GM21529 (cell line): ENCODE measurements at regions not wholly inside any gene's neighbourhood (a gene's known extent, or its start where the extent isn't known, plus 50 kb on each side); places are given as distances from the start of the nearest gene placed in this dataset.
"Not testable (repeated sequence)": the region's sequence is repeated elsewhere in the genome, so short reads cannot be mapped to it uniquely, and the experiment has no call there.

Experiments used
- ATAC-seq: cut with Tn5 transposase; IDR thresholded peaks from one replicate; pipeline ENCODE4 v1.9.1; 2021; ENCODE audit not compliant: unreplicated experiment

DNA sequence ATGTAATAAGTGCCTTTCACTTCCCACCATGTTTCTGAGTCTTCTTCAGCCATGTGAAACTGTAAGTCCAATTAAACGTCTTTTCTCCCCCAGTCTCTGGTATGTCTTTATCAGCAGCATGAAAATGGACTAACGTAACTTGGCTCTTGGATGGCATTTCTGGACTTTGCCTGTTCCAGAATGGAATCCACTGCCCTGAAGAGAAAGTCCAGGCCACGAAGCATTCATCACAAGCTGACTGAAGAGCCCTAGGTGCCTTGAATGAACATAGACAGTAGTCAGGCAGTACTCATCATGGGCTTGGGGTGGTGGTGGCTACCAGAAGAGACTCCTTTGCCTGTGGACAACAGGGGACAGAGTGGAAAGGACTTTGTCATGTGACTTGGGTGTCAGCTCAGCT is 1505.0 kb downstream of the SI start:
- no peak for ATAC-seq

DNA sequence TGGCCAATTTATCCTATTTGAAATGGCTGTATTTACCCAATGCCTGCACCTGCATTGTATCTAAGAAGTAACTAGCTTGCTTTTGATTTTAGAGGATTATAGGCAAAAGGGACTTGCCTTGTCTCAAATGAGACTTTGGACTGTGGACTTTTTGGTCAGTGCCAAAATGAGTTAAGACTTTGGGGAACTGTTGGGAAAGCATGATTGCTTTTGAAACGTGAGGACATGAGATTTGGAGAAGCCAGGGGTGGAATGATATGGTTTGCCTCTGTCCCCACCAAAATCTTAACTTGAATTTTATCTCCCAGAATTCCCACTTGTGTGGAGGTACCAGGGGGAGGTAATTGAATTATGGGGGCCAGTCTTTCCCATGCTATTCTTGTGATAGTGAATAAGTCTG is 1505.4 kb downstream of the SI start:
- no peak for ATAC-seq

DNA sequence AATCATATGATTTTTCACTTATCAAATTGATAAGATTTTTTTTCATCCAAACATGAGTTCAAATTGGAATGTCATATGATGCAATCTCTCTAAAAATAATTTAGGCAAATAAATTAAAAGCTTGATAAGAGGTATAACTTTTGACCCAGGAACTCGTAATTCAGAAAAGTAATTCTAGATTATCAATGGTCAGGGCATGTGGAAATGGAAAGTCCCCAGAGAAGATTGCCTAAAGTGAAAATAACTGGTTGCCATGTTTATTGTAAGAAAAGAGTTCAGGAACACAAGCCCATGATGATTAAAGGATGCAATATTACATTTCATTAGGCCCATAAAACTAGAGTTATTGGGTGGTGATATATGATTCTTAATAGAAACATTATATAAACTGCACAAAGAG is 1514.8 kb downstream of the SI start:
- ATAC-seq = no peak

DNA sequence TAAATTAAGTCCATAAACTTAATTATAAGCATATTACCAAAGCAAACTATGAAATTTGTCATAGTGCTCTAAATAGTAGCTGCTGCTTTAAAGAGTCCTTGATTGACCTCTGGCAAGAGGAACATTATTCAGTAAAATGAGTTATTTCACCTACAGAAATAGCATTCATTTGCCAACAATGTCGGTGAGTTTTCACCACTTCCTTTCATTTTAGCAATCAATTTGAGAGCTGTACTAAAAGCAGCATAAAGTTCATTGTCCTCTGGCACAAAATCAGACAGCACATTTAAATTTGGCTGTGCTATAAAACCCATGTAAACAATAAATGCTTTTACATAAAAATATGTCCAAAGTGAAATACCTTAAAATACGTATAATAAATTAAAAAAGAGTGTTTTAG is 1515.7 kb downstream of the SI start:
- ATAC-seq = no peak

DNA sequence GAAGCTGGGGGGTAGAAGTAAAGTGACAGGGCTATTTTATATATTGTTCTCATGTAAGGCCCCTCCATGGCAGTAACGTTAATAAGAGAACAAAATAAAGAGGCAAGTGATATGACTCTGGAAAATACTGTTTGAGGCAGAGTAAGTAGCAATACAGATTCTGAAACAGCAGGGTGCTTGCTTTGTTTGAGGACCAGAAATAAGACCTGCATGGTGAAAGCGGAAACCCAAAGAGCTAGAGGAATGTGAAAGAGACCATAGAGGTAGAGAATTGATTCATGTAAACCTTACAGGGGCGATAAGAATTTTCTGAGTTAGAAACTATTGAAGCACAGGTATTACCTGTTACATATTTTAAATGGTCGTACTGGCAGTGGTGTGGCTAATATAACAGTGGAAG is 1517.1 kb downstream of the SI start:
- no peak for ATAC-seq

DNA sequence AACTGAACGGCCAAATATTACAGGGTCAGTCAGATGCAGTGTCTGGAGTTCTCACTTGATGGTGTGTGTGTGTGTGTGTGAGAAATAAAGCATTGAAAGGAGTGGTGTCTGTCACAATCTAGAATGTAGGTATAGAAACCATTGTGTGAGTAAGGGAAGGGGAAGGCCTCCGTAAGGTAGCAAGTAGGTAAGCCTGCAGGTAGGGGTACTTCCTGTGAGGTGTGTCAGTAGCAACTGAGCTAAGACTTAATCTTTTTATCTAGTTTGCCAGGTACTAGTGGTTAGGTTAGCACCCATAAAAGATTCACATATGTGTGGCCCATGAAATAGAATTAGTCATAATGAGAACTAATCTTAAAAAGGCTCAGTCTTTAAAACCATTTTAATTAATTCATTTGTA is 1517.8 kb downstream of the SI start:
- ATAC-seq = no peak

DNA sequence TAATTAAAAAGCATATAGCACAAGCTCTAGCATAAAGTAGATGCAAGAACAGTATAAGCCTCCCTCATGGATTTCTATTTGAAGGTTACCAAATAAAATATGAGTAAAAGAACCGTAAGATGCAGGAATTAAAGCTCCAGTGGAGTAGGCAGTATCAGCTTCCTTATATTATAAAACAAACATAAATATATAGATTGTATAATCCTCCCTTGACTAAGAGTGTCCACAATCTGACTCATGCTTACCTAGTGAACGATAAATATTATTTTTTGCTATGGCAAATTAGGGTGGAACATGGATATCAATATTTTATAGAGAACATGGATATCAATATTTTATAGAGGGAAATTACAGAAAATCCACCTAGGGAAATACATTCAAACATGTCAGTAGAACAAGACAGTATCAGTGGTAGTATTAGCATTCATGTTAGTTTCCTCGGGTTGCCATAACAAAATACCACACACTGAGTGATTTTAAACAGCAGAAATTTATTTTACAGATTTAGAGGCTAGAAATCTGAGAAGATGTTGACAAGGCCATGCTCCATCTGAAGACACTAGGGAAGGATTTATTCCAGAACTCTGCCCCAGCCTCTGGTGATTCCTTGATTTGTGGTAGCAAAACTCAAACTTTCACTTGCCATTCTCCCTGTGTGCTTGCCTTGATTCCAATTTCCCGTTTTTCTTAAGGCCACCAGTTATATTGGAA is 1521.3 kb downstream of the SI start:
- no peak for ATAC-seq

DNA sequence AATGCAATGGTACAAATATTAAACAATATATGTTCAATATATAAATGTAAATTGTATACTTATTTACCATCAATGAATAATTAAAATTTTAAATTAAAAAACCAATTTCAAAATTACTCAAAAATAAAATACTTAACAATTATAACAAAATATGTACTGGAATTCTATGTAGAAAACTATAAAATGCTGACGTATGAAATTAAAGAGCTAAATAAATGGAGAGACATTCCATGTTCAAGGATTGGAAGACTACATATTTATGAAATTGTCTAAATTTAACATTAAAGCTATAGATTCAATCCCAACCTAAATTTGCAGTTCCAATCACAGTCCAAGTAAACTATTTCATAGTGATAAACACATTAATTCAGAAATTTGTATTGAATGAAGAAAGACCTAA is 1522.4 kb downstream of the SI start:
- no peak for ATAC-seq

DNA sequence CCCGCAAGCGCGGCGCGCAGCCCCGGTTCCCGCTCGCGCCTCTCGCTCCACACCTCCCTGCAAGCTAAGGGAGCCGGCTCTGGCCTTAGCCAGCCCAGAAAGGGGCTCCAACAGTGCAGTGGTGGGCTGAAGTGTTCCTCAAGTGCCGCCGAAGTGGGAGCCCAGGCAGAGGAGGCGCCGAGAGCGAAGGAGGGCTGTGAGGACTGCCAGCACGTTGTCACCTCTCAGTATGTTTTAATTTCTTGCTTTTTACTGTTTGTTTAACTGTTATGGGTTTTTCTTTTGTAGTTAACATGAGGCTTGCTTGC is 1525.7 kb downstream of the SI start:
- ATAC-seq = no peak

DNA sequence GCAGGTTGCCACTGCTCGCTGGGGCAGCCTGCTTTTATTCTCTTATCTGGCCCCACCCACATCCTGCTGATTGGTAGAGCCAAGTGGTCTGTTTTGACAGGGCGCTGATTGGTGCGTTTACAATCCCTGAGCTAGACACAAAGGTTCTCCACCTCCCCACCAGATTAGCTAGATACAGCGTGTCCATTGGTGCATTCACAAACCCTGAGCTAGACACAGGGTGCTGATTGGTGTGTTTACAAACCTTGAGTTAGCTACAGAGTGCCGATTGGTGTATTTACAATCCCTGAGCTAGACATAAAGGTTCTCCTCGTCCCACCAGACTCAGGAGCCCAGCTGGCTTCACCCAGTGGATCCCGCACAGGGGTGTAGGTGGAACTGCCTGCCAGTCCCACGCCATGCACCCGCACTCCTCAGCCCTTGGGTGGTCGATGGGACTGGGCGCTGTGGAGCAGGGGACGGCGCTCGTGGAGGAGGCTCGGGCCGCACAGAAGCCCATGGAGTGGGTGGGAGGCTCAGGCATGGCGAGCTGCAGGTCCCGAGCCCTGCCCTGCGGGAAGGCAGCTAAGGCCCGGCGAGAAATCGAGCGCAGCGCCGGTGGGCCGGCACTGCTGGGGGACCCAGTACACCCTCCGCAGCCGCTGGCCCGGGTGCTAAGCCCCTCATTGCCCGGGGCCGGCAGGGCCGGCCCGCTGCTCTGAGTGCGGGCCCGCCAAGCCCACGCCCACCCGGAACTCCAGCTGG is 1526.2 kb downstream of the SI start:
- ATAC-seq = not testable (repeated sequence)

DNA sequence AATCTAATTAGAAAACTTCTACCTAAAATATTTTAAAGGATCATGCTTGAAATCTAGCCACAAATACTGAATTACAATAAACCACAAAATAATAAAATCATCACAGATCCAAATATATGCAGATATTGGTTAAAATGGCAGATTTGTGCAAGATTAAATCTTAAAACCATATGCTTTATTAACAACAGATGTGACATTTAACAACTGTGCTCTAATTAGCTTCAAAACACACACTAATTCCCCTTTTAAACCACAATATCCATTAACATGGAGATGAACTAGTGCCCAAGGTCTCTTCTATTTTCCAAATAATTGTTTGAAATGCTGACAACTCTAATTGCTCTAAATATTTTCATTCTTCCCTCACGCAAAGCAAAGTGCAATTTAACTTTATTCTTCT is 1530.3 kb downstream of the SI start:
- no peak for ATAC-seq

DNA sequence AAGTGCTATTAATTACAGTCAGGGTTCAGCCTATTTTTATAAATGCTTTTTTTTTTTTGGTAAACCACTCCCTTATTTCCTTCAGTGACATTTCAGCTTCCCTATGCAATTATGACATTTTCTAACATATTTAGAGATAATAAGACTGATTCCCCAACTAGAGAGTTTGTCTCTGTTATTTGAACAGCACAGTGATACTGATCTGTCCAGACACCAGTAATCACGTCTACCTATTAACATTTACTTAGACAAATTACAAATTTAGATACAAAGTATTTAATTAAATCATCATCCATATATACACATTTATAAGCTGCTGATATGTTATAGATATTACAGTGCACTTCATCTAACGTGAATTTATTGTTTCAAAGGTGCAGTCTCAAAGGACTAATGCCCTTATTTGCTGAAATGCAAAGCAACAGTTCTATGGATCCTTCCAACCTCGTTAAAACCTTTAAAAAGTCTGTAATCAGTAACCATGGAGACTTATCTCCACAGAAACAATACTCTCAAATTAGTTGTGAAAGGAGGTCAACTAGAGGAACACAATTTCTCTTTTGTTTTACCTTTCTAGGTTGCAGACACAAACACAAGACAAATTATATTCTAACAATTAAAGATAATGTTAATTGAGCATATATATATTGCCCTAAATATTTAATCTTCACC is 1531.1 kb downstream of the SI start:
- ATAC-seq = no peak

DNA sequence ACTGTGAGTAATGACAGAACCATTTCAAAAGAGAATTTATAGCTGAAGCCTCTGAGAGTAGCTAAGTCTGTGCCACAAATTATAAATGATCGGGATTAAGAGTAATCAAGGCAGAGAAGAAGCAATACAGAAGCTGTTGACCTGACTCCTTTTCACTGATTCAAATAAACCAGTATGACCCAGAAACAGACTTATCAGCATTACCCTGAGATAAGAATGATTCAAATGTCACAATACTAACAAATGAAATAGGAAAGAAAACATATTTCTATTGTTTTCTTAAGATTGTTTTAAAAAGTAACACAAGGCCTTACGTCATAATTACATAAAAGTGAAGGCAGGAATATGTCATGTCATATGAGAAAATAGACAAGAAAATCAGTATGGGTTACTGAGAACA is 1534.6 kb downstream of the SI start:
- no peak for ATAC-seq

DNA sequence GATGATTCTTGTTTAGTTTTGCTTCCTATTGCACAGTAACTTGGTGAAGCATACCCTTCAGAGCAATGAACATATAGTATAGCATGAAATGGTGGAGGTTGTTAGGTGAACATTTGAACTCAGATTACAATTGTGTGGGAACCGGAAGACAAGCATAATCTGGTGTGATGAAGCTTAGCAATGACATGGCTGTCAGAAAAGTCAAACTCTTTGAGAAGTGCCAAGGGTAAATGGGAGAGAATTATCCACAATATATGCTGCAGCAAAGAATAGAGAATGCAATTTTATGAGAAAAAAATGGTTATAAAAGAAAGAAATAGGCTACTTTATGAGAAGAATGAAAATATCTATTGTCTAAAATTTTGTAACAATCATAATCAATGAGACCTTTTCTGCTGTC is 1536.7 kb downstream of the SI start:
- ATAC-seq = no peak

DNA sequence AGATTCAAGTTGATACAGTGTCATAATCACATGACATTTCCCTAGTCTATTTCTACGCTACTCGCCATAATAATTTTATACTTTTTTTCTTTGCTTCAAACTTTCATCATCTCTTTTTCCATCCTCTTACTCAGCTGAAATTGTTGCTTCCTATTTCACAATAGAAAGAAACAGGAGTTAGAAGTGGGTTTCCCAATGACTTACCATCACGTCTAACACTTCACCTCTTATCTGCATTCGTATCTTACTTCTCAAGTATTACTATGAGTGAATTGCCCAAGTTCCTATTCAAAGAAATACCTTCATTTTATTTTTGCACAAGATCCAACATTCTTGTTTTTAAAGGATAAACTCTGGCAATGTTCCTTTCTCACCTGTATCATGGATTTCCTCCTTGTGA is 1539.9 kb downstream of the SI start:
- no peak for ATAC-seq

DNA sequence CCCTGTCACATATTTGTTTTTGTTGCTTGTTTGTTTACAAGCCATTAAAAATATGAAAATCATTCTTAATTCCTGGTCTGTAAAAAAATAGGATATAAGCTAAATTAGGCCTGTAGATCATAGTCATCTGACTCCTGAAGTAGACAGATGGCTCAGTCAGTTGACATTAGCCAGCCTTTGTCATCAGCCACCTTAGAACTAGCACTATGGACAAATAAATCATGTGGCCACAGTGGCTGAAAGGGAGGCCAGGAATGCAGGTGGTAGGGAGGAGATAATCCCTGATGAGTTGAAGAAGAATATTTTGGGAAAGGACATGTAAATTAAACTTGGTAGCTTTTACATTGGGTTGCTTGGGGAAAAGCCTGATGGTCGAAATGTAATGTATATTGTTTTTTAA is 1544.9 kb downstream of the SI start:
- ATAC-seq = no peak

DNA sequence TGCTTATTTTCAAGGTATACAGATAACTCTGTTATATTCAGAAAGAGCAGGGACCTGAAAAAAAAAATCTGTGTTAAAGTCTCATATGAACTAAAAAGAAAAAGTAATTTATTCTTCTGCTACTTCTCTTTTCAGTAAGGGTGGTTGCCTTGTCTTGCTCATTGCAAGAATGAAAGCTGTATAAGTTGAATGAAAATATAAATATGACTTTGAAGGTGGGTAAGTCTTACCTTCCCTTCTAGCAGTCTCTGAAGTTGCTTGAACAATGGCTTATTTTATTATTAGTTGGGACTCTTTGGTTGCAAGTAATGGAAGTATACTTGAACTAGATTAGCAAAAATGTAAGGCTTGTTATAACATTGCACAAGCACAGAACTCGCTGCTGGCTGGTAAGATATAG is 1554.9 kb downstream of the SI start:
- ATAC-seq = no peak

DNA sequence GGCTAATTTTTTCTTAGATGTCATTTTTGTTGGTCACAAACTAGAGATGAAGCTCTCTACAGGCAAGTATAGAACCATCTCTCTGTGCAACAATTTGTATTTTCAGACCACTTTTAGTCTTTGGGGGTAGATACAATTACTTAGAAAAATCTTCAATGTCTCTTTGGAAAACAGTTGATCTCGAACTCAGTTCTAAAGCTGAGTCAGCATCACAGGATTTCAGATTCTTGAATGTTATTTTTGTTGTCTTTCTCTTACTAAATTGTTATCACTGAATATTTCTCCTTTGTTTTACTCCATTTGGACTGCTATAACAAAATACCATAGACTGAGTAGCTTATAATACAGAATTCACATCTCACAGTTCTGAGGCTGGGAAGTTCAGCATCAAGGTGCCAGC is 1557.0 kb downstream of the SI start:
- no peak for ATAC-seq

DNA sequence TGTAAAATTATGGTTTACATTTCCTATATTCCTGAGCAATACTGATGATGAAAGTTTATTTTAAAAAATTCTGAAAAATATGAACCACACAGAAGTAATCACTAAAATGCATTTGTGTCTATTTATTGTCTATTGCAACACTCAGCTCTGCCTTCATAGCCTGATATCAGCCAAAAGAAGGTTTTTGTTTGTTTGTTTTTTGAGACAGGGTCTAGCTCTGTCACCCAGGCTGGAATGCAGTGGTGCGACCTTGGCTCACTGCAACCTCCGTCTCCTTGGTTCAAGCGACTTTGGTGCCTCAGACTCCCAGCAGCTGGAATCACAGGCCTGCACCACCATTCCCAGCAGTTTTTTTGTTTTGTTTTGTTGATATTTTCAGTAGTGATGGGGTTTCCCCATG is 1560.2 kb downstream of the SI start:
- no peak for ATAC-seq

DNA sequence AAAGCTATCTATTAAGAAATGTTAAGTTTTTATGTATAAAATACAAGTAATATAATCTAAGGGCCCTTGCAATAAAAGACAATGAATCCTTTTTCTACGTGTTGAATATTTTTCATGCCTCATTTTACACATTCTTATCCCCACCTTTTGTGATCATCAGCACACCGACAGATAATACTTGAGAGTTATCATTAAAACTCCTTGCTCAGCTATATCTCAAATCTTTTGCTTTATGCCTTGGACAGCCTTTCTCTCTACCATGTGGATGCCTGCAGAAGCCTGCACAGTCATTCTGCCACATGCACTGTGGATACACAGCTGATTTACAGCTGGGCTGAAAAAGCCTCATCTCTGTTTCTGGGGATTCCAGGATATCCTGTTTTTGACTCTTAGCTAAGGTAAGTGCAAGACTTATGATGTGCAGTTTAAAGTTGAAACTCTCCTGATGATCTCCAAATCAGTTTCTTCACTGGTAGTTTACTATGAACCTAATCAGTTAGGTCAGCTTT is 1565.1 kb downstream of the SI start:
- ATAC-seq = no peak

DNA sequence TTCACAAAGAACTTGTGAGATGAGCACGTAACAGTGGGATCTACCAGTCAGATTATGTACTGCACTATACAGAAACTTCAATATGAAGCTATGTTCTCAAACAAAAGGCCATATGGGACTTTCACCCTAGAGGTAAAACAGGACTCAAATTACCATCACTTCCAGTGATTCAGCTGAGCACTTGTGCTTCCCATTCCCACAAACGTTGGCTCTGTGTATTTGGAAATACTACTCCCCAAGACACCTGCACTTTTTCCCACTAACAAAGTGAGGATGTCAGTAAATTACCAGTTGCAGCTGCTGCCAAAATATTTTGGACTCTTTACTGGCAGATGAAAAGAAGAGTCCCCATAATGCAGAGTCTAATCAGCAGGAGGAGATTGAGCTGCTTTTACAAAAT is 1570.1 kb downstream of the SI start:
- no peak for ATAC-seq

DNA sequence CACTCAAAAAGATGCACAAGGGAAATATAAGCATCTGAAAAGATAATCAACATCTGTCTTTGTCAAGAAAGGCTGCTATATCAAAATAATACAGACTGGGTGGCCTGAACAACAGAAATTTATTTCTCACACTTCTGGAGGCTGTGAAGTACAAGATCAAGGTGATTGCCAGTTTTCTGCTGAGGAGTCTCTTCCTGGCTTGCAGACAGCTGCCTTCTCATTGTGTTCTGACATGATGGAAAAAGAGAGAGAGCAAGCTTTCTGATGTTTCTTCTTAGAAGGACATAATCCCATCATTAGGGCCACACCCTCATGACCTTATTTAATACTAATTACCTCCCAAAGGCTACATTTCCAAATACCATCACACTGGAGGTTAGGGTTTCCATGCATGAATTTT is 1573.3 kb downstream of the SI start:
- ATAC-seq = no peak
